Neuronal stem cell (in vitro differentiated cells): ENCODE measurements at regions not wholly inside any gene's neighbourhood (a gene's known extent, or its start where the extent isn't known, plus 50 kb on each side); places are given as distances from the start of the nearest gene placed in this dataset.

Experiments
- DNase-seq: peaks from one replicate; pipeline ENCODE4 v3.0.0-alpha.2; 2013; ENCODE audit warnings: low spot score
- H2AFZ ChIP-seq: one replicate; pipeline ENCODE4 v1.6.1; 2013; ENCODE audit warnings: mild to moderate bottlenecking, low read length, inconsistent platforms
- H2AK5ac ChIP-seq: 2 replicates; pipeline ENCODE4 v1.6.1; 2013; ENCODE audit warnings: low read depth, mild to moderate bottlenecking, inconsistent platforms, low read length, moderate library complexity, mixed read lengths
- H2BK120ac ChIP-seq: 2 replicates; pipeline ENCODE4 v1.6.1; 2013; ENCODE audit warnings: low read depth, mild to moderate bottlenecking, inconsistent platforms, low read length, moderate library complexity, mixed read lengths
- H2BK12ac ChIP-seq: one replicate; pipeline ENCODE4 v1.6.1; 2013; ENCODE audit warnings: low read length, inconsistent platforms
- H2BK15ac ChIP-seq: 2 replicates; pipeline ENCODE4 v1.6.1; 2013; ENCODE audit warnings: mild to moderate bottlenecking, low read length, inconsistent platforms, mixed read lengths
- H2BK5ac ChIP-seq: one replicate; pipeline ENCODE4 v1.6.1; 2013; ENCODE audit warnings: inconsistent platforms, mild to moderate bottlenecking, low read length, moderate library complexity
- H3K14ac ChIP-seq: one replicate; pipeline ENCODE4 v1.6.1; 2013; ENCODE audit warnings: low read length, inconsistent platforms
- H3K18ac ChIP-seq: 2 replicates; pipeline ENCODE4 v1.6.1; 2013; ENCODE audit warnings: low read length, inconsistent platforms
- H3K23ac ChIP-seq: 2 replicates; pipeline ENCODE4 v1.6.1; 2013; ENCODE audit warnings: low read depth, mild to moderate bottlenecking, mixed read lengths, low read length, inconsistent platforms; ENCODE audit not compliant: poor library complexity
- H3K27ac ChIP-seq: replicated peaks from 3 replicates; pipeline ENCODE4 v1.5.1; 2013; ENCODE audit warnings: low read length, inconsistent platforms
- H3K27me3 ChIP-seq, 3 experiments: 2 replicates each; pipeline ENCODE4 v1.6.1; 2013; ENCODE audit warnings: low read length in 3 of 3, mild to moderate bottlenecking in 2 of 3, inconsistent platforms in 1 of 3, low read depth in 1 of 3, mixed read lengths in 1 of 3, moderate library complexity in 1 of 3; ENCODE audit not compliant: control insufficient read depth in 3 of 3, insufficient read depth in 3 of 3
- H3K36me3 ChIP-seq, 2 donors: replicated peaks in 1 of 2; 2 replicates each; pipeline ENCODE4 v1.6.1; 2013; ENCODE audit warnings: low read length in 2 of 2; ENCODE audit not compliant: control insufficient read depth in 2 of 2, insufficient read depth in 2 of 2
- H3K4ac ChIP-seq: 2 replicates; pipeline ENCODE4 v1.6.1; 2013; ENCODE audit warnings: inconsistent platforms, mild to moderate bottlenecking, low read length, moderate library complexity
- H3K4me1 ChIP-seq, 2 donors: 1 replicate in 1 of 2; 2 replicates in 1 of 2; pipeline ENCODE4 v1.6.1; 2013; ENCODE audit warnings: low read length in 2 of 2, low read depth in 1 of 2; ENCODE audit not compliant: control insufficient read depth in 2 of 2, insufficient read depth in 1 of 2
- H3K4me2 ChIP-seq: one replicate; pipeline ENCODE4 v1.6.1; 2013; ENCODE audit warnings: mild to moderate bottlenecking, low read length, inconsistent platforms; ENCODE audit not compliant: insufficient read depth, poor library complexity, severe bottlenecking
- H3K4me3 ChIP-seq, 2 donors: 2 replicates each; pipeline ENCODE4 v1.5.1; 2013; ENCODE audit warnings: low read length in 2 of 2, mild to moderate bottlenecking in 2 of 2, inconsistent platforms in 1 of 2, moderate library complexity in 1 of 2
- H3K79me1 ChIP-seq: one replicate; pipeline ENCODE4 v1.6.1; 2013; ENCODE audit warnings: low read depth, mild to moderate bottlenecking, inconsistent platforms, low read length, moderate library complexity
- H3K9ac ChIP-seq: one replicate; pipeline ENCODE4 v1.6.1; 2013; ENCODE audit warnings: mild to moderate bottlenecking, low read depth, low read length, inconsistent platforms; ENCODE audit not compliant: poor library complexity
- H3K9me3 ChIP-seq, 2 donors: replicated peaks in 1 of 2; 2 replicates each; pipeline versions ENCODE3 to v1.6.1; 2013; ENCODE audit warnings: low read length in 2 of 2, mild to moderate bottlenecking in 2 of 2, inconsistent platforms in 1 of 2, low read depth in 1 of 2, mixed read lengths in 1 of 2, moderate library complexity in 1 of 2; ENCODE audit not compliant: control insufficient read depth in 2 of 2, insufficient read depth in 1 of 2
- H4K8ac ChIP-seq: one replicate; pipeline ENCODE4 v1.6.1; 2013; ENCODE audit warnings: low read depth, mild to moderate bottlenecking, inconsistent platforms, low read length, moderate library complexity
- H4K91ac ChIP-seq: one replicate; pipeline ENCODE4 v1.6.1; 2013; ENCODE audit warnings: low read length, low read depth, mild to moderate bottlenecking, inconsistent platforms; ENCODE audit not compliant: poor library complexity
- WGBS, 2 donors: extraction: QIAGEN DNeasy Blood & Tissue Kit; methylation state at CpG; one replicate each; pipeline ENCODE4 v1.1.7; 2013; ENCODE audit warnings: missing lambda C conversion rate in 2 of 2, mixed read lengths in 1 of 2; ENCODE audit not compliant: insufficient read length in 2 of 2, insufficient replicate concordance in 1 of 2; ENCODE audit errors: extremely low coverage in 2 of 2; 5-methylcytosine and 5-hydroxymethylcytosine counted together

- Histone ChIP-seq H3K9ac (no peak overlapping the region), H3K4me1 (no peaks in the 10 kb centered on the region), H4K8ac (no peak overlapping the region), H3K18ac (no peak overlapping the region), H3K27me3 (no peaks in the 10 kb centered on the region), H2AK5ac (no peak overlapping the region), H3K36me3 (no peaks in the 10 kb centered on the region), H2AFZ (peak overlapping the region; percentile 13), H3K27ac (no peak overlapping the region), H3K4me2 (no peak overlapping the region), H2BK12ac (no peak overlapping the region), H4K91ac (no peak overlapping the region), H3K79me1 (no peaks in the 10 kb centered on the region), H3K9me3 (no peaks in the 10 kb centered on the region), H3K4ac (no peak overlapping the region), H2BK15ac (no peak overlapping the region), H2BK5ac (no peak overlapping the region), H2BK120ac (no peak overlapping the region), H3K4me3 (no peak overlapping the region), H3K23ac (no peak overlapping the region), H3K14ac (no peak overlapping the region)
- peak; percentile 29 for DNase-seq
- WGBS, 2 donors: no CpG with 5 or more reads among the region's 8 CpGs
Measured at GRCh38 chr21:21688889-21689288, 690.7 kb downstream of the NCAM2 start.

DNA sequence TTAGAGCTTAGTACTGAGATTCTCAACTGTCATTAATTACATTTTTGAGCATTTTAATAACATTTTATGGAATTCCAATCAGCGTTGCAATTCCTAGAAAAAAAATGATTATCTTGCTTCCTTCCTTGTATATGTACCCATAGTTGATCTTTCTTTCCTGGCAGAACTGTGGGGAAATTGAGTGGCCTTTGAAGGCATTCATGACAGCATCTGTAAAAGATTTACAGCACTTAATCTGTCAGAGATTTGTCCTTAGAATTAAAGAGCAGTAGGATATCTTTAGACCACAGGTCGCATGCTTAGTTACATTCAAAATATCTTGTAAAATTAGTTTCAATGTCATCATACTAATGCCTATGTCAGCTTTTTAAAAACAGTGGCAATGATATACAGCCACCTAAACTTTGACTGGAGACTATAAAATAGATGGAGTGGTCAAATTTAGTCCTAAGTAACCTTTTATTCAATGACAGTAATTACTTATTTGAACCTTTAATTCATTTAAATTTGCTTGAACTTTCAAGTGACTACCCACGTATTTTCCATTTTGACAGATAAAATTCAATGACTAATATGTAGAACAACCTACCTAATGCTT is 692.0 kb downstream of the NCAM2 start:
- H3K79me1 ChIP-seq: no peaks in the 10 kb centered on the region
- no peak overlapping the region for H3K4me2 ChIP-seq
- no peak overlapping the region for H2AK5ac ChIP-seq
- H2BK12ac ChIP-seq: no peak overlapping the region
- no peak overlapping the region for H4K91ac ChIP-seq
- H2BK5ac ChIP-seq: no peak overlapping the region
- H2BK120ac ChIP-seq: no peak overlapping the region
- no peak overlapping the region for H2AFZ ChIP-seq
- no CpG with 5 or more reads among the region's 3 CpGs for WGBS, 2 donors
- H3K23ac ChIP-seq: no peak overlapping the region
- no peak for DNase-seq
- H3K4ac ChIP-seq: no peak overlapping the region
- H3K4me3 ChIP-seq: no peak overlapping the region
- no peaks in the 10 kb centered on the region for H3K4me1 ChIP-seq
- no peaks in the 10 kb centered on the region for H3K27me3 ChIP-seq
- H3K9ac ChIP-seq: no peak overlapping the region
- no peak overlapping the region for H4K8ac ChIP-seq
- H3K14ac ChIP-seq: no peak overlapping the region
- H3K27ac ChIP-seq: no peak overlapping the region
- no peaks in the 10 kb centered on the region for H3K36me3 ChIP-seq
- no peak overlapping the region for H2BK15ac ChIP-seq
- no peaks in the 10 kb centered on the region for H3K9me3 ChIP-seq
- no peak overlapping the region for H3K18ac ChIP-seq

DNA sequence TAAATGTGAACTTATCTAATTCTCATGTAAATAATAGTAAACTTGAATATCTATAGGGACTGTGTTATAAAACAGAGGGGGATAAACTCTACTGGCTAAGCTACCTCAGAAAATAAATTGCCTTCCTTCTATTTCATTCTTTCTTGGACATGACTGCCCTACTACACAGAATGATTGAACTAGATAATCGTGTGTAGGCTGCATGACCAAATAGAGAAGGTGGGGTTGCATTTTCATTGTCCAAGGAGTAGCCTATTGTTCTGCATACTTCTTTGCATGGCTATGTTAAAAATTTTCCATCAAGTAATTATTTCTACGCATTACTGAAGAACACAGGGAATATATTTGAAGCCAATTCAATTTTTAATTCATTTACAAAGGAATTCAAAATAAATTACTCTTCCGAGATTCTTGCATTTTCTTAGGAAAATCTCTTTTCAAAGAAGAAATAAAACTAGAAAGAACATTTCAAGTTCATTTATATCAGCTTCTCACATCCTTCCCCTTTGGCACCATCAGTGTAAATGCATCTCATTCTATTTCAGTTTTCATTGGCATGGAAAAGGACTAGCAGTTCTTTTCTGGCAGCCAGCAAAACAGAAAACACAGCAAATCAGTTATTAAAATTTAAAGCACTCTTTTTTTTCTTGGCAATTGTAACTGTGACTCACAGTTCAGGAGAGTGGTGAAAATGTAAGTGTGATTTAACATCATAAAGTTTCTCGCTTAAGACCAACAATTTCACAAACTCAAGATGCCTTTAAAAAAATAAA is 714.7 kb downstream of the NCAM2 start:
- Histone ChIP-seq H4K8ac (no peak overlapping the region), H3K4ac (no peak overlapping the region), H3K79me1 (no peaks in the 10 kb centered on the region), H2BK12ac (no peak overlapping the region), H3K23ac (no peak overlapping the region), H3K36me3 (no peaks in the 10 kb centered on the region), H3K9me3 (no peaks in the 10 kb centered on the region), H2BK120ac (no peak overlapping the region), H3K27ac (no peak overlapping the region), H2AFZ (no peak overlapping the region), H3K27me3 (no peaks in the 10 kb centered on the region), H3K14ac (no peak overlapping the region), H3K4me2 (no peak overlapping the region), H4K91ac (no peak overlapping the region), H3K4me3 (no peak overlapping the region), H2BK5ac (no peak overlapping the region), H3K18ac (no peak overlapping the region), H2BK15ac (no peak overlapping the region), H3K4me1 (no peaks in the 10 kb centered on the region), H2AK5ac (no peak overlapping the region), H3K9ac (no peak overlapping the region)
- DNase-seq: no peak
- WGBS, 2 donors: no CpG with 5 or more reads among the region's 4 CpGs

DNA sequence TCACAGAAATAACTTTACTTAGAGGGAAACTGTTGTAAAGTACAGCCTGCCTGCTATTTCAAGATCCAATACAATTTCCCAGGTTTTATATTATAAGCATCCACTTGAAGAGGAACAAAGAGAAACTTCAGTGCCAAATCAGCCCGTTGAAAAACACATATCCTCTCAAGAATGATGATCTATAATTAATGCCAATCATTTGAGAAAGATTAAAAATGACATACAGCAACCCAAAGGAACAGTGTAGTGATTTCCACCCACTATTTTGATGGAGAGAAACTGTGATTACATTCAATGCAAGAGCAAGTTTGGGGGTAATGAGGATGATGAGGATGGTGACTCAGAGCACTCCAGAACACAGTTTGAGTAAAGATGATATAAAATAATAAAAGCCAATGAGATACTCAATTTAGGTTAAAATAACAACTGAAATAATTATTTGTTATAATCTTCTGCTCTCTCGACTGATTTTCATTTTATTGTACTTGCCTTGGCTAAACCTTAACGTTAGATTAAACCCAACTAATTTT is 715.5 kb downstream of the NCAM2 start:
- H3K9ac ChIP-seq: no peak overlapping the region
- H3K4me3 ChIP-seq: no peak overlapping the region
- no peak overlapping the region for H2BK5ac ChIP-seq
- no CpG with 5 or more reads among the region's 3 CpGs for WGBS, 2 donors
- H2BK15ac ChIP-seq: no peak overlapping the region
- H2BK12ac ChIP-seq: no peak overlapping the region
- H2AFZ ChIP-seq: no peak overlapping the region
- H3K27ac ChIP-seq: no peak overlapping the region
- no peak overlapping the region for H4K91ac ChIP-seq
- H3K27me3 ChIP-seq: no peaks in the 10 kb centered on the region
- H2BK120ac ChIP-seq: no peak overlapping the region
- no peaks in the 10 kb centered on the region for H3K36me3 ChIP-seq
- H3K4me2 ChIP-seq: no peak overlapping the region
- no peak overlapping the region for H3K14ac ChIP-seq
- H4K8ac ChIP-seq: no peak overlapping the region
- no peaks in the 10 kb centered on the region for H3K79me1 ChIP-seq
- DNase-seq: no peak
- H3K4me1 ChIP-seq: no peaks in the 10 kb centered on the region
- no peak overlapping the region for H3K4ac ChIP-seq
- H3K18ac ChIP-seq: no peak overlapping the region
- no peak overlapping the region for H3K23ac ChIP-seq
- no peaks in the 10 kb centered on the region for H3K9me3 ChIP-seq
- no peak overlapping the region for H2AK5ac ChIP-seq
